ENCODE measurements at regions not wholly inside any gene's neighbourhood (a gene's known extent, or its start where the extent isn't known, plus 50 kb on each side); places are given as distances from the start of the nearest gene placed in this dataset.
"Not testable (repeated sequence)": the region's sequence is repeated elsewhere in the genome, so short reads cannot be mapped to it uniquely, and the experiment has no call there.

GRCh38 chr6:156437121-156437879 is 339.9 kb upstream of the ARID1B start:
- DNase-seq: peak; percentile 85

- DNase-seq: peak; percentile 46
Observed at GRCh38 chr6:156434795-156435190, 342.4 kb upstream of the ARID1B start.

- DNase-seq: no peak
Observed at GRCh38 chr6:156434049-156434794, 343.0 kb upstream of the ARID1B start.

GRCh38 chr6:156432543-156432942 is 344.6 kb upstream of the ARID1B start:
- no peak for DNase-seq

GRCh38 chr6:156430386-156430785 is 346.8 kb upstream of the ARID1B start:
- no peak for DNase-seq

- DNase-seq: peak; percentile 91
Observed at GRCh38 chr6:156427345-156427744, 349.8 kb upstream of the ARID1B start.

- DNase-seq: no peak
Observed at GRCh38 chr6:156425359-156426020, 351.7 kb upstream of the ARID1B start.

- no peak for DNase-seq
Observed at GRCh38 chr6:156423829-156424228, 353.3 kb upstream of the ARID1B start.

- no peak for DNase-seq
Observed at GRCh38 chr6:156423075-156423474, 354.1 kb upstream of the ARID1B start.

- DNase-seq: peak; percentile 28
Observed at GRCh38 chr6:156421933-156422332, 355.2 kb upstream of the ARID1B start.

- DNase-seq: not testable (repeated sequence)
Observed at GRCh38 chr6:156421301-156421700, 355.9 kb upstream of the ARID1B start.

GRCh38 chr6:156420172-156420993 is 356.8 kb upstream of the ARID1B start:
- no peak for DNase-seq

GRCh38 chr6:156419594-156419993 is 357.6 kb upstream of the ARID1B start:
- DNase-seq: no peak

- DNase-seq: no peak
Observed at GRCh38 chr6:156418253-156418652, 358.9 kb upstream of the ARID1B start.

- DNase-seq: peak; percentile 34
Observed at GRCh38 chr6:156416391-156416790, 360.8 kb upstream of the ARID1B start.

GRCh38 chr6:156413154-156413553 is 364.0 kb upstream of the ARID1B start:
- DNase-seq: peak; percentile 30

- peak; percentile 16 for DNase-seq
Observed at GRCh38 chr6:156410649-156411048, 366.5 kb upstream of the ARID1B start.

- no peak for DNase-seq
Observed at GRCh38 chr6:156408655-156409054, 368.5 kb upstream of the ARID1B start.

GRCh38 chr6:156407334-156407733 is 369.8 kb upstream of the ARID1B start:
- no peak for DNase-seq

GRCh38 chr6:156406688-156407087 is 370.5 kb upstream of the ARID1B start:
- DNase-seq: no peak

- DNase-seq: no peak
Observed at GRCh38 chr6:156406099-156406498, 371.1 kb upstream of the ARID1B start.

GRCh38 chr6:156402628-156403027 is 374.6 kb upstream of the ARID1B start:
- DNase-seq: no peak

GRCh38 chr6:156402227-156402626 is 375.0 kb upstream of the ARID1B start:
- DNase-seq: no peak
